Mesenchymal stem cell (in vitro differentiated cells and primary cell): ENCODE measurements at regions not wholly inside any gene's neighbourhood (a gene's known extent, or its start where the extent isn't known, plus 50 kb on each side); places are given as distances from the start of the nearest gene placed in this dataset.

Source experiments
- DNase-seq: peaks from one replicate; pipeline ENCODE4 v3.0.0-alpha.2; 2013
- H2AFZ ChIP-seq: one replicate; pipeline ENCODE4 v1.6.1; 2013; ENCODE audit warnings: low read depth, mild to moderate bottlenecking, control low read depth, inconsistent platforms, low read length, moderate library complexity
- H2AK5ac ChIP-seq: 2 replicates; pipeline ENCODE4 v1.6.1; 2013; ENCODE audit warnings: low read length, moderate library complexity, mild to moderate bottlenecking, inconsistent platforms; ENCODE audit not compliant: severe bottlenecking
- H2BK120ac ChIP-seq: one replicate; pipeline ENCODE4 v1.6.1; 2013; ENCODE audit warnings: low read depth, mild to moderate bottlenecking, inconsistent platforms, low read length, moderate library complexity
- H2BK12ac ChIP-seq, 2 experiments: one replicate each; pipeline ENCODE4 v1.6.1; 2013; ENCODE audit warnings: inconsistent platforms in 2 of 2, low read length in 2 of 2, mild to moderate bottlenecking in 2 of 2, moderate library complexity in 2 of 2, control low read depth in 1 of 2
- H2BK15ac ChIP-seq: one replicate; pipeline ENCODE4 v1.6.1; 2013; ENCODE audit warnings: mild to moderate bottlenecking, low read depth, inconsistent platforms; ENCODE audit not compliant: poor library complexity, severe bottlenecking
- H2BK5ac ChIP-seq: 2 replicates; pipeline ENCODE4 v1.6.1; 2013; ENCODE audit warnings: low read depth, mild to moderate bottlenecking, low read length, control low read depth, inconsistent platforms; ENCODE audit not compliant: poor library complexity, severe bottlenecking
- H3K14ac ChIP-seq, 2 experiments: one replicate each; pipeline ENCODE4 v1.6.1; 2013; ENCODE audit warnings: inconsistent platforms in 2 of 2, low read length in 2 of 2, control low read depth in 1 of 2, mild to moderate bottlenecking in 1 of 2, moderate library complexity in 1 of 2
- H3K18ac ChIP-seq, 2 experiments: one replicate each; pipeline ENCODE4 v1.6.1; 2013; ENCODE audit warnings: inconsistent platforms in 2 of 2, low read length in 2 of 2, control low read depth in 1 of 2, low read depth in 1 of 2, mild to moderate bottlenecking in 1 of 2
- H3K23ac ChIP-seq, 2 experiments: one replicate each; pipeline ENCODE4 v1.6.1; 2013; ENCODE audit warnings: inconsistent platforms in 2 of 2, low read length in 2 of 2, mild to moderate bottlenecking in 2 of 2, moderate library complexity in 2 of 2, control low read depth in 1 of 2
- H3K27ac ChIP-seq: 2 replicates; pipeline ENCODE4 v1.5.1; 2013; ENCODE audit warnings: mild to moderate bottlenecking, moderate library complexity, low read length, control low read depth, inconsistent platforms; ENCODE audit not compliant: poor library complexity, severe bottlenecking
- H3K27me3 ChIP-seq, 2 experiments: 2 replicates each; pipeline versions ENCODE4 v1.6.1 to v1.7.0; 2013; ENCODE audit warnings: low read length in 2 of 2, mild to moderate bottlenecking in 2 of 2, moderate library complexity in 2 of 2, control low read depth in 1 of 2, inconsistent platforms in 1 of 2; ENCODE audit not compliant: control insufficient read depth in 1 of 2, insufficient read depth in 1 of 2
- H3K36me3 ChIP-seq, 2 experiments: 2 replicates each; pipeline versions ENCODE4 v1.6.1 to v1.7.0; 2013; ENCODE audit warnings: low read length in 2 of 2, control low read depth in 1 of 2, inconsistent platforms in 1 of 2, low read depth in 1 of 2, mild to moderate bottlenecking in 1 of 2; ENCODE audit not compliant: insufficient read depth in 2 of 2, control insufficient read depth in 1 of 2
- H3K4ac ChIP-seq, 2 experiments: one replicate each; pipeline ENCODE4 v1.6.1; 2013; ENCODE audit warnings: inconsistent platforms in 2 of 2, low read length in 2 of 2, mild to moderate bottlenecking in 2 of 2, moderate library complexity in 2 of 2, control low read depth in 1 of 2, low read depth in 1 of 2
- H3K4me1 ChIP-seq: 2 replicates; pipeline ENCODE4 v1.6.1; 2013; ENCODE audit warnings: low read depth, low read length, control low read depth; ENCODE audit not compliant: control insufficient read depth, insufficient read depth
- H3K4me2 ChIP-seq: 2 replicates; pipeline ENCODE4 v1.6.1; 2013; ENCODE audit warnings: low read length, mild to moderate bottlenecking, inconsistent platforms; ENCODE audit not compliant: poor library complexity, severe bottlenecking
- H3K4me3 ChIP-seq, 2 experiments: 2 replicates each; pipeline versions ENCODE4 v1.5.1 to v1.7.0; 2013; ENCODE audit warnings: low read length in 2 of 2, mild to moderate bottlenecking in 2 of 2, control low read depth in 1 of 2, low read depth in 1 of 2; ENCODE audit not compliant: insufficient read depth in 1 of 2
- H3K79me1 ChIP-seq: replicated peaks from 2 replicates; pipeline ENCODE4 v1.6.1; 2013; ENCODE audit warnings: mild to moderate bottlenecking, control low read depth, low read length, inconsistent platforms; ENCODE audit not compliant: poor library complexity, severe bottlenecking
- H3K9ac ChIP-seq: 2 replicates; pipeline ENCODE4 v1.7.0; 2013; ENCODE audit warnings: mild to moderate bottlenecking, low read length, moderate library complexity
- H3K9me3 ChIP-seq: 2 replicates; pipeline ENCODE4 v1.7.0; 2013; ENCODE audit warnings: mild to moderate bottlenecking, low read length; ENCODE audit not compliant: control insufficient read depth
- H4K8ac ChIP-seq: one replicate; pipeline ENCODE4 v1.6.1; 2013; ENCODE audit warnings: inconsistent platforms, mild to moderate bottlenecking, low read length, moderate library complexity
- H4K91ac ChIP-seq: one replicate; pipeline ENCODE4 v1.6.1; 2013; ENCODE audit warnings: mild to moderate bottlenecking, low read length, inconsistent platforms
- WGBS: methylation state at CpG from one replicate; pipeline ENCODE4 v1.1.7; 2013; ENCODE audit warnings: mixed read lengths; 5-methylcytosine and 5-hydroxymethylcytosine counted together

- H3K36me3 ChIP-seq = no peaks in the 10 kb centered on the region
- H3K4me3 ChIP-seq = no peak overlapping the region
- no peaks in the 10 kb centered on the region for H3K4me1 ChIP-seq
- no peaks in the 10 kb centered on the region for H3K9me3 ChIP-seq
- no peak overlapping the region for H3K9ac ChIP-seq
- H4K91ac ChIP-seq = no peak overlapping the region
- DNase-seq = no peak
- H3K79me1 ChIP-seq = no peaks in the 10 kb centered on the region
- no peak overlapping the region for H2BK120ac ChIP-seq
- peaks cover 0 to 24% of the 10 kb centered on the region in 2 experiments for H3K27me3 ChIP-seq
- no peak overlapping the region for H2BK12ac ChIP-seq
- no peak overlapping the region for H2AFZ ChIP-seq
- 97% methylated on average over 4 of the region's 5 CpGs for WGBS
- no peak overlapping the region for H2BK5ac ChIP-seq
- no peak overlapping the region for H2BK15ac ChIP-seq
- H3K14ac ChIP-seq = no peak overlapping the region
- H3K4ac ChIP-seq = no peak overlapping the region
- no peak overlapping the region for H3K4me2 ChIP-seq
- no peak overlapping the region for H3K27ac ChIP-seq
- H4K8ac ChIP-seq = no peak overlapping the region
- H2AK5ac ChIP-seq = no peak overlapping the region
- no peak overlapping the region for H3K23ac ChIP-seq
- H3K18ac ChIP-seq = no peak overlapping the region
These were observed 95.5 kb downstream of the RPS24 start for GRCh38 chr10:78129211-78129610.

DNA sequence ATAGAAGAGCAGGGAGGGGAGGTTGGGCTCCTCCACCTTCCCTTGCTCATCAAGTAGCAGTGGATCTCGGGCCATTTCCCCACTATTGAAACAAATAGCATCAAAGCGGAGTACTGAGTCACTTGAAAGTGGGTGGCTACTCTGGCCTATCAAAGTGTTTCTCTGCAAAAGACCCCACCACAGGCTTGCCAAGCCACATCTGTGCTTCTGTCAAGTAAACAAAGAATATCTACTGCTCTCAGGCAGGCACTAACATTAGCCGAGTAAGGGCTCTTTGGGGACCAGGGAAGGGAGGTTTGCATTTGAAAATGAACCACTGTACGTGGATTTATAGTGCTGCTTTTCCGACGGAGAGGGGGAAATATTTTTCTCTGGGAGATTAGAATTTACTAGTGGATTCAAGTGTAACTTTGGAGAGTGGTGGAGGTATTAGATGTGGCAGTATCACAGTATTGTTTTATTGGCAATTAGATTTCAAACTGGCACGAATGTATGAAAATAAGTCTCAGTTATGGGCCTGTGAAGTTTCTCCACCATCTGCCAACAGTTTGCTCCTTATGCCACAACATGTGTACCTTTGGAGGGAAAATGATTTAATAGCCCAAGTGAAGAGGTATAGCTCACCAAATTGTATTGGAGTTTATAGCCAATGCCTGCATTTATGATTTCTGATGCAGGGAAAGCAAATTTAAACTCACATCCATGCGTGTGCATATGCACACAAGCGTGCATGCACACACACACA, 97.5 kb downstream of the RPS24 start:
- Histone ChIP-seq H2AFZ (no peak overlapping the region), H4K8ac (no peak overlapping the region), H2AK5ac (no peak overlapping the region), H3K27ac (no peak overlapping the region), H3K4me2 (no peak overlapping the region), H3K23ac (no peak overlapping the region), H3K4me3 (no peak overlapping the region), H3K4me1 (no peaks in the 10 kb centered on the region), H3K9me3 (no peaks in the 10 kb centered on the region), H2BK120ac (no peak overlapping the region), H3K4ac (no peak overlapping the region), H2BK15ac (no peak overlapping the region), H3K14ac (no peak overlapping the region), H3K9ac (no peak overlapping the region), H2BK12ac (no peak overlapping the region), H3K18ac (no peak overlapping the region), H3K27me3 (peaks cover 11 to 36% of the 10 kb centered on the region in 2 experiments), H4K91ac (no peak overlapping the region), H3K79me1 (no peaks in the 10 kb centered on the region), H2BK5ac (no peak overlapping the region), H3K36me3 (no peaks in the 10 kb centered on the region)
- 75% methylated on average over 9 of the region's 9 CpGs for WGBS
- no peak for DNase-seq

DNA sequence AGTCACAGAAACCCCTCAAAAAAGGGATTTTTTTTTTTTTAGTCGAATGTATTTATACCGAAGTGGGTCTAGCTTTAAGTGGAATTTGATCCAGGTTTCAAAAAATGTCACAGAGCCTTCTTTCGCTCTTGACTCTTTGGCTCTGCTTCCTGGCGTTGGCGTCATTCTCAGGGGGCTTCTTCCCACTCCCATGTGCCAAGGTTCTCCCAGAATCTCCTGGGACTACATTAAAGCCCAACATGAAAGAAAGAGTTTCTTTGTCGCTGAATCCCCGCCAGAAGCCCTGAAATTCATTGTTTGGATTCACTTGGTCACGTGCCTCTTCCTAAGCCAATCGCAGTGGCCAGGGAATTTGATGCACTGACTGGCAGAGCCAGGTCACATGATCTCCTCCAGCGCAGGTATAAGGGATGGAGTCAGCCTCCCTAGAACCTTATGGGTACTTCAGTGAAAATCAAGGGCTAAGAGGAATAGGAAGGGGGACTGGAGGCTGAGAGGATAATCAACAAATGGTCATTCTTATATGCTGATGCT, 101.2 kb downstream of the RPS24 start:
- Histone ChIP-seq H3K9me3 (no peaks in the 10 kb centered on the region), H2BK12ac (no peak overlapping the region), H3K4me1 (no peaks in the 10 kb centered on the region), H3K4ac (no peak overlapping the region), H3K4me2 (no peak overlapping the region), H4K91ac (no peak overlapping the region), H2AFZ (no peak overlapping the region), H3K4me3 (no peak overlapping the region), H2BK120ac (no peak overlapping the region), H3K23ac (no peak overlapping the region), H3K27ac (no peak overlapping the region), H2BK5ac (no peak overlapping the region), H3K9ac (no peak overlapping the region), H2BK15ac (no peak overlapping the region), H2AK5ac (no peak overlapping the region), H3K14ac (no peak overlapping the region), H3K79me1 (no peaks in the 10 kb centered on the region), H4K8ac (no peak overlapping the region), H3K18ac (no peak overlapping the region), H3K36me3 (peaks cover 0 to 2% of the 10 kb centered on the region in 2 experiments), H3K27me3 (peaks cover 29 to 65% of the 10 kb centered on the region in 2 experiments)
- DNase-seq = no peak
- WGBS = 87% methylated on average over 10 of the region's 10 CpGs

DNA sequence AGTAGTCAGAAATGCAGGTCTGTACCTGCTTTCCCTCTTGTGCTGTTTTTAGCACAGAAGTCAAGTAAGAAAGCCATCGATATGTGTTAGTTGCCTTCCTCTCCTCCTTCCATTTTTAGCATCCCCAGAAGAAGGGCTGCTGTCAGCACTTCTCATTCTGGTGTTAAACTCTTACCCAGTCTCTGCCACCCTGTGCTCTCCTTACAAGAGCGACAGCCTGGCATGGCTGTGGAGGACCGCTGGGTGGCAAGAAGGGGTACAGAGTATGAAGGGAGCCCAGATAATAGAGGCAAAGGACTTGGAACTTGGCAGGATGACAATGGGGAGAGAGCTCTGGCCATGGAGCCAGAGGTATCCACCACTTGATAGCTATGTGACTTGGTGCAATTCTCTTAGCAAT, 103.5 kb downstream of the RPS24 start:
- no peak overlapping the region for H2BK15ac ChIP-seq
- H3K36me3 ChIP-seq = peaks cover 0 to 2% of the 10 kb centered on the region in 2 experiments
- H3K9ac ChIP-seq = no peak overlapping the region
- DNase-seq = no peak
- H2AFZ ChIP-seq = no peak overlapping the region
- no peak overlapping the region for H4K91ac ChIP-seq
- no peaks in the 10 kb centered on the region for H3K4me1 ChIP-seq
- H3K27ac ChIP-seq = no peak overlapping the region
- peaks cover 45 to 70% of the 10 kb centered on the region in 2 experiments for H3K27me3 ChIP-seq
- no peak overlapping the region for H3K23ac ChIP-seq
- no peaks in the 10 kb centered on the region for H3K79me1 ChIP-seq
- H3K4me3 ChIP-seq = no peak overlapping the region
- H2BK5ac ChIP-seq = no peak overlapping the region
- no peak overlapping the region for H2BK120ac ChIP-seq
- no peak overlapping the region for H2AK5ac ChIP-seq
- 77% methylated on average over 3 of the region's 3 CpGs for WGBS
- no peak overlapping the region for H2BK12ac ChIP-seq
- H3K4me2 ChIP-seq = no peak overlapping the region
- no peak overlapping the region for H3K18ac ChIP-seq
- no peak overlapping the region for H3K4ac ChIP-seq
- H4K8ac ChIP-seq = no peak overlapping the region
- no peak overlapping the region for H3K14ac ChIP-seq
- no peaks in the 10 kb centered on the region for H3K9me3 ChIP-seq
